Vagina (tissue), 2 donors: ENCODE measurements at regions not wholly inside any gene's neighbourhood (a gene's known extent, or its start where the extent isn't known, plus 50 kb on each side); places are given as distances from the start of the nearest gene placed in this dataset.

Experiments used
- CTCF ChIP-seq, 3 experiments: fragments of 450-650 bp in 2 of 3; fragments of 200-600 bp in 1 of 3; sonication (generic) in 1 of 3; IDR thresholded peaks; one replicate each; pipeline ENCODE4 v1.5.1; 2017 to 2019; ENCODE audit warnings: antibody characterized with exemption in 3 of 3, mild to moderate bottlenecking in 2 of 3, moderate library complexity in 2 of 3
- POLR2A ChIP-seq, 2 donors: fragments of 450-650 bp; IDR thresholded peaks; one replicate each; pipeline ENCODE4 v1.6.1; 2017; ENCODE audit warnings: antibody characterized with exemption in 2 of 2, mild to moderate bottlenecking in 2 of 2, moderate library complexity in 2 of 2
- POLR2AphosphoS5 ChIP-seq, 2 donors: sonication (generic); formaldehyde crosslinking; IDR thresholded peaks; one replicate each; pipeline ENCODE4 v1.9.0; 2017; ENCODE audit warnings: antibody characterized with exemption in 2 of 2, mild to moderate bottlenecking in 2 of 2, low read depth in 1 of 2; ENCODE audit not compliant: insufficient read depth in 1 of 2

DNA sequence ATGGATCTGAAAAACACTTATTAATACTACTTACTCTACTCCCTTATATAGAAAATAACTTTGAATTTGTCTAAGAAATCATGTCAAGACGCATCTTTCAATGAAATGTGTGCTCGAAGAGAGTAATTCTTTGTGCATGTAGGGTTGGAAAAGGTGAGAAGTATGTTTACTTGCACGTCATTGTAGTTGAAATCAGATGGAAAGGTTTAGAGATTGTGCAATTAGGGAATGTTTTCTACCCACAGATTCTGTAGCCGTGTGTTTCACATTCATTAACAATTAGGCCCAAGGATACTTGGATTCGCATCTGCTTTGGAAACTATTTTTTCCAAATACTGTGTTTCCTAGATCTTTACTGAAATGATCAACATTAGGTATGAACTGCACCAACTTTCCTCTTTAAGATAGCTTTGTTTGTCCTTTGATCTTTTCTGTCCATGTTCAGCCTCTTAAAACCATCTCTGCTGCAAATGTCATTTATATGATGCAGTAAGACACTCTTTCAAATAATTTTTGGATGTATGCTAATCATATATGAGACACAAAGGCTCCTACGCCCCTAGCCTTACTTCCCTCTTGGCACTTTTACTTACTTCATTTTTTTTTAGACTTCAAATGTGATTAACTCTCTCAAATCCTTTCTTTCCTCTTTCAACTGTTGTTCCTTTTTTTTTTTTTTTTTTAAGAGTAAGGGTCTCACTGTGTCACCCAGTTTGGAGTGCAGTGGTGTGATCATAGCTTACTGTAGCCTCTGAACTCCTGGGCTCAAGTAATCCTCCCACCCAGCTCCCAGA is 58.0 kb upstream of the PSMA6 start:
- TF ChIP-seq CTCF (IDR thresholded peaks at IDR 0.05) (no peak), POLR2A (IDR thresholded peaks at IDR 0.05) (no peak), POLR2AphosphoS5 (IDR thresholded peaks at IDR 0.05; ENCODE audit: insufficient read depth in 1 of 2, low read depth in 1 of 2) (no peak)
